KMS-11 (cell line): ENCODE measurements at regions not wholly inside any gene's neighbourhood (a gene's known extent, or its start where the extent isn't known, plus 50 kb on each side); places are given as distances from the start of the nearest gene placed in this dataset.

Source experiments
- H2AFZ ChIP-seq: fragments of 200-600 bp; sonication (generic); 2 replicates; pipeline ENCODE4 v1.6.1; 2016; ENCODE audit warnings: antibody characterized with exemption, mixed run types, low read depth
- H3K27ac ChIP-seq: fragments of 200-600 bp; sonication (generic); 2 replicates; pipeline ENCODE4 v1.6.1; 2016; ENCODE audit warnings: mild to moderate bottlenecking, mixed run types
- H3K27me3 ChIP-seq: fragments of 200-600 bp; sonication (generic); 2 replicates; pipeline ENCODE4 v1.6.1; 2017; ENCODE audit warnings: mild to moderate bottlenecking, low read depth, mixed run types, moderate library complexity; ENCODE audit not compliant: insufficient read depth
- H3K36me3 ChIP-seq: fragments of 200-600 bp; sonication (generic); 2 replicates; pipeline ENCODE4 v1.6.1; 2017; ENCODE audit warnings: mild to moderate bottlenecking, mixed run types; ENCODE audit not compliant: insufficient read depth
- H3K4me1 ChIP-seq: fragments of 200-600 bp; sonication (generic); 2 replicates; pipeline ENCODE4 v1.6.1; 2016; ENCODE audit warnings: mild to moderate bottlenecking, low read depth, mixed run types; ENCODE audit not compliant: poor library complexity, severe bottlenecking
- H3K4me2 ChIP-seq: fragments of 200-600 bp; sonication (generic); 2 replicates; pipeline ENCODE4 v1.7.0; 2016; ENCODE audit warnings: mild to moderate bottlenecking, mixed run types
- H3K4me3 ChIP-seq: fragments of 200-600 bp; sonication (generic); IDR thresholded peaks from 2 replicates; pipeline ENCODE4 v1.6.1; 2017; ENCODE audit warnings: low read depth, low read length, mixed read lengths; ENCODE audit not compliant: insufficient read depth
- H3K79me2 ChIP-seq: fragments of 200-600 bp; sonication (generic); 2 replicates; pipeline ENCODE4 v1.6.1; 2016; ENCODE audit warnings: low read depth, mixed run types; ENCODE audit not compliant: insufficient read depth
- H3K9ac ChIP-seq: fragments of 200-600 bp; sonication (generic); 2 replicates; pipeline ENCODE4 v1.6.1; 2016; ENCODE audit warnings: mild to moderate bottlenecking, mixed run types
- H4K20me1 ChIP-seq: fragments of 200-600 bp; sonication (generic); 2 replicates; pipeline ENCODE4 v1.6.1; 2016; ENCODE audit warnings: mild to moderate bottlenecking, mixed run types; ENCODE audit not compliant: insufficient read depth
- CTCF ChIP-seq: fragments of 200-600 bp; sonication (generic); conservative IDR thresholded peaks from 2 replicates; pipeline ENCODE4 v1.6.1; 2017; ENCODE audit warnings: low read depth, mild to moderate bottlenecking, antibody characterized with exemption, low read length, moderate library complexity, mixed read lengths

- Histone ChIP-seq H3K36me3 (no peaks in the 10 kb centered on the region), H3K4me3 (no peak overlapping the region), H3K4me1 (no peaks in the 10 kb centered on the region), H2AFZ (no peak overlapping the region), H3K4me2 (no peak overlapping the region), H3K27me3 (no peaks in the 10 kb centered on the region), H3K9ac (no peak overlapping the region), H3K27ac (no peak overlapping the region), H4K20me1 (no peaks in the 10 kb centered on the region), H3K79me2 (no peaks in the 10 kb centered on the region)
- TF ChIP-seq CTCF: no peak
These were observed 175.2 kb upstream of the SMARCA2 start for GRCh38 chr9:1839909-1840308.

- Histone ChIP-seq H3K9ac (no peak overlapping the region), H2AFZ (no peak overlapping the region), H4K20me1 (no peaks in the 10 kb centered on the region), H3K27me3 (no peaks in the 10 kb centered on the region), H3K4me3 (no peak overlapping the region), H3K4me2 (no peak overlapping the region), H3K79me2 (no peaks in the 10 kb centered on the region), H3K36me3 (no peaks in the 10 kb centered on the region), H3K27ac (no peak overlapping the region), H3K4me1 (no peaks in the 10 kb centered on the region)
- TF ChIP-seq CTCF: no peak
These were observed 169.7 kb upstream of the SMARCA2 start for GRCh38 chr9:1845425-1845824.

- H3K36me3 ChIP-seq: no peaks in the 10 kb centered on the region
- no peak for TF ChIP-seq CTCF
- no peaks in the 10 kb centered on the region for H3K4me1 ChIP-seq
These were observed 159.4 kb upstream of the SMARCA2 start for GRCh38 chr9:1855726-1856125.

GRCh38 chr9:1857808-1858207 is 157.3 kb upstream of the SMARCA2 start:
- no peaks in the 10 kb centered on the region for H3K4me1 ChIP-seq
- no peak overlapping the region for H2AFZ ChIP-seq
- no peaks in the 10 kb centered on the region for H3K27me3 ChIP-seq
- H3K36me3 ChIP-seq: no peaks in the 10 kb centered on the region
- no peak overlapping the region for H3K27ac ChIP-seq
- H3K4me2 ChIP-seq: no peak overlapping the region
- H3K4me3 ChIP-seq: no peak overlapping the region
- no peaks in the 10 kb centered on the region for H3K79me2 ChIP-seq
- TF ChIP-seq CTCF: no peak
- no peaks in the 10 kb centered on the region for H4K20me1 ChIP-seq
- H3K9ac ChIP-seq: no peak overlapping the region

More at GRCh38 chr9:1855726-1856125, 159.4 kb upstream of the SMARCA2 start:
- Histone ChIP-seq H3K27me3 (no peaks in the 10 kb centered on the region), H3K79me2 (no peaks in the 10 kb centered on the region), H3K4me2 (no peak overlapping the region), H3K27ac (no peak overlapping the region), H3K4me3 (no peak overlapping the region), H3K9ac (no peak overlapping the region), H2AFZ (no peak overlapping the region), H4K20me1 (no peaks in the 10 kb centered on the region)
